A204.1 (cell line): ENCODE measurements at regions not wholly inside any gene's neighbourhood (a gene's known extent, or its start where the extent isn't known, plus 50 kb on each side); places are given as distances from the start of the nearest gene placed in this dataset.
A peak's percentile ranks its signal among the peaks of the same experiment; 100 is the strongest.
"Not testable (repeated sequence)": the region's sequence is repeated elsewhere in the genome, so short reads cannot be mapped to it uniquely, and the experiment has no call there.

ENCODE experiments used
- FAIRE-seq: peaks from 2 replicates; lab custom pipeline; 2012; peaks lifted over from hg19 to GRCh38; lab: Jason Lieb, UNC

DNA sequence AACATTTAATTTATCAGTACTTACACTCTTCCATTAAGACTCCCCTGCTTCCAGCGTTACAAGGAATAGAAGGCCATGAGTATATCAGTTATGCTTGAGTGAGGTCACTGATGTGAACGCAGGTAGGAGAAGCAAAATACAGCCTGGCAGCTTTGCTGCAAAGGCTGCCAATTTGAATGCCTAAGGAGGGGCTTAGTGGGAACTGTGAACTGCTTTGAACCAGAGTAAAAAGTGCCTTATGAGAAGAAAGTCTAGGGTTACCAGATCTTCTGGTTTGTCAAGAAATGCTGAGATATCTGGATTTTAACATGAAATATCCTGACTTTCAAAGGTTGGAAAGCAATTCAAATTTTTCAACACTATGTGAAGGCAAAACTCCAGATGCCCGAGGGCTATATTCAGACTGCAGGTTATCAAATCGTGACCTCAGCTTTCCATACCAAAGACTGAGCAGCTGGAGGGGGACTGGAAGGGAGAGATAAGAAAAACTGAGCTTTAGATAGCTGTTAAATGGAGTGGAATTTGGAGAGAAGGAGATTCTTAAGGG lies 446.3 kb upstream of the NECTIN3 start:
- no peak for FAIRE-seq

DNA sequence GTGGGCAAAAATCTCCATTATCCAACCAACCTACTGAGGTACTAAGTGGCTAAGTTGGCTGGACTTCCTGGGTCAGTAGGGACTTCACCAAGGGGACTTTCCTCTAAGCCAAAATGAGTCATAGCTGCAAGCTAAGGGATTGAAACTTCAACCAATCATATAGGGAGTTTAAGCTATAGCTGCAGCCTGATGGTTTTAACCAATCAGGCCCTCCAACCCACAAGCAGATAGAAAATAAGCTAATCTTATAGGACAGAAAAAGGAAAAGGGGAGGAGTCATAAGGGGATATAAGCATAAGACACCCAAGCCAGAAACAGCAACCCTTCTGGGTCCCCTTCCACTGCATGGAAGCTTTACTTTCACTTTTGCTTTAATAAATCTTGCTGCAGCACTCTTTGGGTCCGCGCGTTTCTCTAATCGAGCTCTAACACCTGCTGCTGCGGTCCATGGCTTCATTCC lies 444.9 kb upstream of the NECTIN3 start:
- FAIRE-seq = not testable (repeated sequence)

DNA sequence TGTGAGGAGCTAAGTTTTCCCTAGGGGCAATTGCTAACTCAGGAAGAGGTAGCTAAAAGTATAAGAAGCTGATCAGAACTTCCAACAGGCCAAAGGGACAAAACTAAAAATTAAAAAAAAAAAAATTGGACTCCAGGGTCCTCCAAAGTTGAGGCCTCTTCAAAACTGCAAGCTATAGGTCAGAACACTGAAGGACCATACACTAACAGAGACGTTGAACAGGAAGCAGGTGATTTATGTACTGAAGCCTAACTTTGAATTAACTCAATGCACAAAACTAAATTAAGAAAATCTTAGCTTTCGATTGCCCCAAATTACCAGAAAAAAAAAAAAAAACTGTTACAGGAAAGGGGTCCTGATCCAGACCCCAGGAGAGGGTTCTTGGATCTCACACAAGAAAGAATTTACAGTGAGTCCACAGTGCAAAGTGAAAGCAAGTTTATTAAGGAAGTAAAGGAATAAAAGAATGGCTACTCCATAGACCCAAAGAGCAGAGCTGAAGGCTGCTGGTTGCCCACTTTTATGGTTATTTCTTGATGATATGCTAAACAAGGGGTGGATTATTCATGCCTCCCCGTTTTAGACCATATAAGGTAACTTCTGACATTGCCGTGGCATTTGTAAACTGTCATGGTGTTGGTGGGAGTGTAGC lies 442.8 kb upstream of the NECTIN3 start:
- FAIRE-seq = no peak

DNA sequence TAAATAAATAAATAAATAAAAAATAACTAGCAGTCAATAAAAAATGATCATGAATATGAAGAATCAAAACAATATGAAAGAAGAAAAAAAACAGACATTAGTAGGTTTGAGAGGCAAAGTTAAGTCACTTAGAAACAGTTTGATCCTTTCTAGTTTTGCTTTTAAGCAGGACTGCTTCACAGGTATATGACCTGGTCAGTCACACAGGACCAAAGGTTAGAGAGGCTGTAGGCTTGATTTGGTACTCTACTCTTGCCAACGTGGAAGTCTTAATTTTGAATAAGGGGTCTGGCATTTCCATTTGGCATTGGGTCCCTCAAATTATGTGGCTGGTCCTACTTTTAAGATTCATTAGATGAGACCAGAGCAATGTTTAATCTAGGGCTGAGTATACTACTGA lies 441.7 kb upstream of the NECTIN3 start:
- FAIRE-seq = no peak

DNA sequence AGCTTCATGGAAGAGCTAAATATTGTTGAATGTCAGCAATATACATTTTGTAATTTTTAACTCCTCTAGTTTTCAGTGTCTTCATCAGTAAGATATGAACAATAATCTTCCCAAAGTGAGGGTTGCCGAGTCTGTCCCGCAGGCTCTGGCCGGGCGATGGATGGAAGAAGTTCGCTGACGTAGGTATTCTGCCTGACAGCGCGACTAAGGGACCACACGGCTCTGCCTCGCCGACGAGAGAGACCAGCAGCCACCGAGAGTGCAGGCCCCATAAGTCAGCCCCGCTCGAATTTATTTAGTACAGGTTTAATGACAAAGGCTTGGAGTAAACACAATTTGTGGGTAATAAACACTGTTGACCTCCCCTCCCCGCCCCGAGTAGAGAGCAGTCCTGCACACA lies 427.4 kb upstream of the NECTIN3 start:
- FAIRE-seq = no peak

DNA sequence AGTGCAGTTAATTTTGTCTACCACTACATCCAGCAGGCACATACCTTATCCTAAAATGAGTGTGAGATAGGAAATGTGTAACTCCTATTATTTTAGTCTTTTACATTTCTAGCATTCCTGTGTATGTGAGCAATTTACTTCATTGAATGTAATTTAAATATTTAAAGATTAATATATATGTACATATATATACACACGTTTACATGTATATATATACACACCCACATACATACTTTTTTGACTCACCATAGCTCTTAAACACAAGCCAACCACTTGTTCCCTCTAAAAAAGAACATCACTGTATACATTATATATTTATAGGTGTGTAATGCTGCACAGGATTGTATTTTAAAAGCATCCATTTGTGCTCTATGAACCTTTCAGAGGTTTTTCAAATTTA lies 425.6 kb upstream of the NECTIN3 start:
- FAIRE-seq = no peak

DNA sequence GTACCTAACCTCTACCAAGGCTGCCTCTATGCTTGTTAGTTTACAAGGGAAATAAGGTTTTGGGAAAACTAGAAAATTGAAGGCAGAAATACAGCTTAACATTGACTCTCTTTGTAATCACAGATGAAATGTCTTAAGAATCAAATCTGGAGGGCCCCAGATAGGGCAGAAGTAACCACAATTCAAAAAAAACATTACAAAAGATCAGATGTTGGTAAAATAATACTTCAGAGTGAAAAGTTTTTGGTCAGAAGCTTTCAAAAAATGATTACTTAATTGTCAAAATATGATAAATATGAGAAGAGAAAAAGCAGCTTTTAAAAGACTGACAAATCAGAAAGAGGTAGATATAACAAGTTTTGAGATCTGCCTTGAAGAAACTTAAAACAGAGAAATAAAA lies 425.1 kb upstream of the NECTIN3 start:
- no peak for FAIRE-seq

DNA sequence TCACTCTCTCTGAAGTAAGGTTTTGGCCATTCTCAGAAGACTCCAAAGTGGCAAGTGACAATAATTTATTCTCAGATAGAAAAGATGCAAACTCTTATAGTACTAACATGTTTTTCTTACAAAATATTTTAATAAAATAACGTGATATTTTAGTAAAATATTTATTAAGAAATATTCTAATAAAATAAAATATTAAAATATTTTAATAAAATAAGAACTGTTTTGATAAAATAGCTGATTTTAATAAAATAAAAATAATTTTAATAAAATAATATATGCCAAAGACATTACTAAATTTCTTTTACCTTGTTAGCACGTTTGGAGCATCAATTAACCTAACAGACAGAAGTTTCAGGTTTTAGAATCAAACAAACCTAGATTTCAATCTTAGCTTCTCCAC lies 424.0 kb upstream of the NECTIN3 start:
- FAIRE-seq = peak; percentile 91

DNA sequence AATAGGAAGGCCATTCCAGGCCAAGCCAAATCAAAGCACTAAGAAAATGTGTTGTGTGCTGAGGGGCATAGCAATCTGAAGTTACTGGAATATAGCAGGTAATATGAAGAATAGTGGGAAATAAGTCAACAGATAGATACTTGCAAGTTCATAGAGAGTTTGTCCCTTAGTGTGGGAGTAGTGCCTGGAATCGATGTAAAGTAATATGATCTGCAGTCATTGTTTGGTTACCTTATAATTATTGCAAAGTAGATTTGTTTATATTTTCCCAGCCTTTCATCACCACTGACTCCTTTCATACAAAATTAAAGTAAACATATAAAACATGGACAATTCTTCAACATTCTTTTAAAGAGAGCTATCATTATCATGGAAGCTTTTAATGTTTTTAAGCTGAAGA lies 420.9 kb upstream of the NECTIN3 start:
- FAIRE-seq = no peak

DNA sequence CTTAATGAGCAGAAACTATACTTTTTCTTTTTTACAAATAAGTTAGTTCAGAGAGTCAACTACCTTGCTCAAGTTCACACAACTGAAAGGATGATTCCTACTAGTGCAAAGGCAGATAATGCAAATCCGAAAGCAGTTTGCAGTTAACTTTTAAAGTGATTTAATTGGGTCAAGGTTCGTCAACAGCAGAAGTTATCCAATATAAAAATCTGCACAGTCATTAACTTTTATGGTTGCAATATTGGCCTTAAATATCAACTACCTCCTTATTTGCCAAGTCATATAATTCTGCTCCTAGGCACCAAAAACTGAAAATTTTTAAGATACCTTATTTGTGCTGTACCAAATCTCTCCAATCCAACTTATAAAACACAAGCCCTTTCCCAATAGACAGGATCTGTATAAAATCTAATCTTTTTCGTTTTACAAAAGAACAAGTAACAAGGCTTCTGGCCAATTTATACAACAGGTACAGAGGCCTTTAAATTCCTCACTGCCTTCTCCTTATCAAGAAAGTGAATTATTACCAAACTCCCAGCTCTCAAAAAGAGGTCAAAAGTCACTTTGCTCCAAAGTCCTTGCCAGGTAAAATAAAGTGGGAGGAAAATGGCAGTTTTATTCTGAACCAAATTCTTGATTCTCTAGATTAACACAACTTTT lies 416.6 kb upstream of the NECTIN3 start:
- FAIRE-seq = no peak

DNA sequence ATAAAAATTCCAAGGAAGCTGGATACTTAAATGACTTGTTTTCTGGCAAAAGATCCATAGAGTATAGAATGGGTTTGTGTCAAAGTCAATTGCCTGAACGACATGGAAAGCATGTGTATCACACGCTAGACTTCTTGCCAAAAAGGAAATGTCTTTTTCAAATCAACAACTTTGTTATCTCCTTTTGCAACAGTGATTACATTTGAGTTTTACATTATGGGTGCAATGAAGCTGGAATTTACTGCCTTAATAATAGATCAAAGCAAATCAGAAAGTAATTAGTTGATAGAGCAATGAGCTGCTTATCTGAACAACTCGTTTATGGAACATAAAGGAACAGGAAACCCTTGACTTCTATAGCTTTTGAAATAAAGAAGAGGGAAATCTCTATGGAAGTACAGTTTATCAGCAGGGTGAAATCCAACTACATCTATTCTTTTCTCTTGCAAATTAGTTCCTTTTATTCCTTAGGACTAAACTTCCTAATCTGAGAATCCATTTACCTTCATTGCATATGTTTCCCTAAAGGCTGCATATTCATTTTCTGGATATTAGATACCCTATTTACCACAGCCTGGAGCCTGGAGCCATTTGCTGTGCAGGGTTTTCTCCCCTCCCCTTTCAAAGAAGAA lies 415.1 kb upstream of the NECTIN3 start:
- FAIRE-seq = no peak

DNA sequence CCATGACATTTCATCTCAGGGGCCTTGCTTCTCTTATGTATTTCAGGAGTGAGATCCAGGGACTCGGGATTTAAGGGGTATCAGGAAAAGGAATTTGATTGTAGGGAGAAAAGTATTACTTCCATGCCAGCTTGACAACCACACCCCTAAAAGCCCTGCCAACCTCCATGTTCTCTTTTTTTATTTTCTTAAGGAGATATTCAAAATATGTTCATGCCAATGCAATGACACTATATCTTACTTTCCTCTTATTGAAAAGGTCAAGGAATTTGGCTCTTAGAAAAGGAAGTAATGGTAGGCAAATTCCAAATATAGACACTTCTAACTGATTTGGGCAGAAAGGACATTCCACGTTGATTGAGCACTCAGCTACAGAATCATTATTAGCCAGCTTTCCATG lies 407.5 kb upstream of the NECTIN3 start:
- no peak for FAIRE-seq

DNA sequence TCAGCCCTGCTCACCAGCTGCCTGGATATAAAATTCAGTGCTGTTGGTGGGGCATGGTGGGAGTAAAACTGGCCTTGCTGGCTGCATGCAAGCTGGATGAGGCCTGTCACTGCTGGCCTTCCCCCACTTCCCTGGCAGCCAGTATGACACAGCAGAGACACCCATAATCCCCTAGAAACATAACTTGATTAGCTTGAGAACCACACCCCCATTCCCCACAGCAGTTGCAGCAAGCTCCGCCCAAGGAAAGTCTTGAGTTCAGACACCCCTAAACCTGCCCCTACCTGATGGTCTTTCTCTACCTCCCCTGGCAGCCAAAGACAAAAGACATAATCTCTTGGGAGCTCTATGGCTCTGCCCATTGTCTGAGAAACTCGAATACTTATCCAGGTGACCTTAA lies 405.1 kb upstream of the NECTIN3 start:
- FAIRE-seq = no peak

DNA sequence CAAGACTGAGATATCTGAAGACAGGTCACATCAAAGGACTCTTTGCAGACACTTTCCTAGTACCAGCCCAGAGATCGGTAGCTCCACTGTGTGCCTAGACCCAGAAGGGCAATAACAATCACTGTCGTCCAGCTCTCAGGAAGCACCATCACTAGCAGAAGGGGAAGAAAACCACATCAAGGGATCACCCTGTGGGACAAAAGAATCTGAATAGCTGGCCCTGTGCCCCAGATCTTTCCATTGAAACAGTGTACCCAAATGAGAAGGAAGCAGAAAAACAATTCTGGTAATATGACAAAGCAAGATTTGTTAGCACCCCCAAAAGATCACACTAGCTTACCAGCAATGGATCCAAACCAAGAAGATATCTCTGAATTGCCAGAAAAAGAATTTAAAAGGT lies 404.4 kb upstream of the NECTIN3 start:
- FAIRE-seq = no peak

DNA sequence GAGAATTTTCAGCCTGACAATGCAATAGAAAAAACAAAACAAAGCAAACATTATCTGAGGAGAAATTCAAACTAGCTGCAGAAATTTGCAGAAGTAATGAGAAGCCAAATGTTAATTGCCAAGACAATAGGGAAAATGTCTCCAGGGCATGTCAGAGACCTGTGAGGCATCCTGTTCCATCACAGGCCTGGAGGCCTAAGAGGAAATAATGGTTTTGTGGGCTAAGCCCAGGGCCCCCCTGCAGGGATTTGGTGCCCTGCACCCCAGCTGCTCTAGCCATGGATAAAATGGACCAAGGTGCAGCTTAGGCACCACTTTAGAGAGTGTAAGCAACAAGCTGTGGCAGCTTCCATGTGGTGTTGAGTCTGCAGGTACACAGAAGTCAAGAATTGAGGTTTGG lies 401.2 kb upstream of the NECTIN3 start:
- no peak for FAIRE-seq

DNA sequence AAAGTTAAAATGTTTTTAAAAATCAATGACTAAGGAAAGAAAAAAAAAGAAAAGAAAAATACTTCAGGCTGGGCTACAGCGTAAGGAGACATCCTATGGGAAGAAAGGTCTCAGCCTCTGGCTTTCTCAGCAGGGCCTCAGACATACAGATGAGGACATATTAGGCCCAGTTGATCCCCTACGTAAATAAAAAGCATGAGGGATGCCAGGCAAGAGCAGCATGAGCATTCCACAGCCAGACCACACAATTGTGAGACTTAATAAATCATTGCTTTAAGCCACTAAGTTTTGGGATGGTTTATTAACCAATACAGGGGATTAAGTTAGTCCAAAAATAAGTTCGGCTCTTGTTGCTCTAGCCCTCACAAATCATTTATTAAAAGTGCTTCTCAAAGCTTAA lies 394.1 kb upstream of the NECTIN3 start:
- no peak for FAIRE-seq

DNA sequence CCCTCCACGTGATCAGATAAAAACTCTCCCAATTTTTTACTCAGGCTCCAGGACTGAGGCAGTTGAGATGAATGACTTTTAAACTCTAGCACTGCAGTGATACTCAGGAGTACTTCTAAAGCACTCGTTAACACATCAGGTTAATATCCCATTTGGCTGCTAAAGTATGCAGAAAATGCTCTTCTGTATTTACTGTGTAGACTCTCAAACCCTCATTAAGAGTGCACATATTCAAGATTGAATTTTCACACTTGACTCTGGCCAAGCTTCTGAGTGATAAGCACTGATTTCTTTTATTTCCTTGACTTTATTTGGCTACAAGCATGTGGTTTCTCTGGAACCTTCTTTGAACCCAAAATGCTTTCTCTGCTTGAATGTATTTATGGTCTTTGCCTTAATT lies 392.3 kb upstream of the NECTIN3 start:
- FAIRE-seq = no peak

DNA sequence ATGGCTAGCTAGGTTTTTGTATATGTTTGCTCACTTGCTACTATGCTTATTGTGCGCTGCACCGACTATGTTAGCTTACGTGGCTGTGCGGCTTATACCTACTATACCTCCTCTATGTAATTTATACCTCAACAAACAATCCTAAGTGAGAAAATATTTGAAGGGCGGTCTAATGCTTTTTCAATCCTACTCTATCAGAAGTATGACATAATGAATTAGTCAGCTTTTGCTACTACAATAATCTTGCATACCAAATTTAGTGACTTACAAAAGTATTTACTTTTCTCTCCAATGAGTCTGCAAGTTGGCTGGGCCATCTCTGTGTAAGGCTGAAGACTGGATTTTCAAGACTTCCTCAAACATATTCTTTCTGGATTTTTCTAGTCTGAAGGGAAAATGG lies 391.2 kb upstream of the NECTIN3 start:
- no peak for FAIRE-seq

DNA sequence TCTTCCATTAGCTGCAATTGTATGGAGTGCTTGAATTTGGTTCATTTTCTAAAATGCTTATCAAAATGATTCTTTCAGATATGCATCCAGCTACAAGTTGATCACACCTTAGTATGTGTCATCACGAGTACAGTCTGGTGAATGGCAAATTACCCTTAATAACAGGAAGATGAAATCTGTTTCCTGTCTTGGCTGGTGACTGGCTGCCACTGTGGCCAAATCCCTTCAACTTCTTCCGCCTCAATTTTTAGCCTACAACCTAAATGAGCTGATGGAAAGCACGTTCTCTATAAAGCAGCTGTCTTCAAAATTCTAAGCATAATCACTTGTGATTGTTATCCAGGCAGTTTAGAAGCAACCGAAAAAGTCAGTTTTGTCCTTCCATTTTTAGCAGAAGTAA lies 387.1 kb upstream of the NECTIN3 start:
- FAIRE-seq = no peak

DNA sequence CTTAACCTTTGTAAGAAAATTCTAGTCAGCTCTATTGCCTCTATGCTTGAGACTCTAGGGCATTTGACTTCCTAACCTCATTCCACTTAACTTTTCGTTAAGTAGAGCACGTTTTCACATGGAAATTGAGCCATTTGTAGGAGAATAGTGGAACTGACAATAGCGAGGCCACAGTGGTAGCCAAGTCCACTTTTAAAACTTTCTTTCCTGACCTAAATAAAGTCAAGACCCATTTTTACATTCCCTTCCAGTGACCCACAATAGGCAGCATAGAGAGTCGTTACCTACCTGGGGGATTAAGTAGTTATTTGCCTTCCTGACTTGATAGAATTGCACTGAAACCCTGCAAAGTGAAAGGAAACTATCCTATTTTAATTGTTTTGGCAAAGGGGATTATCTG lies 386.0 kb upstream of the NECTIN3 start:
- FAIRE-seq = no peak

DNA sequence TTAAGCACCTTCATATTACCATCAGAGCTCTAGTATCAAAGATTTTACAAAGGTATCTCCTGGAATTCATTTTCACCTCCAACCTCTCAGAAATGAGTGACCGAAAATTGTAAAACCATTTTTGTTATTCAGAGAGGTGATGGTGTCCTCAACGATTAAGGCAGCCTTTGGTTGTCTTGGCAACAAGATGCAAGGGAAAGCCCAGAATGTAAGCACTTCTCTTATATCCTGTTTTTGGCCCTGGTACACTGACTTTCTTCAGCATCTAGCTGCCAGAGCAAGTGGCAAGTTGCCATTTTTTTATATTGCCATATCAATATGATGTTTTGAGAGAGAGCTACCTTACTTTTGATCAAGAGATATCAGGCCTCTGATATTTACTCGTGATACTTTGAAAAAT lies 384.9 kb upstream of the NECTIN3 start:
- FAIRE-seq = no peak

DNA sequence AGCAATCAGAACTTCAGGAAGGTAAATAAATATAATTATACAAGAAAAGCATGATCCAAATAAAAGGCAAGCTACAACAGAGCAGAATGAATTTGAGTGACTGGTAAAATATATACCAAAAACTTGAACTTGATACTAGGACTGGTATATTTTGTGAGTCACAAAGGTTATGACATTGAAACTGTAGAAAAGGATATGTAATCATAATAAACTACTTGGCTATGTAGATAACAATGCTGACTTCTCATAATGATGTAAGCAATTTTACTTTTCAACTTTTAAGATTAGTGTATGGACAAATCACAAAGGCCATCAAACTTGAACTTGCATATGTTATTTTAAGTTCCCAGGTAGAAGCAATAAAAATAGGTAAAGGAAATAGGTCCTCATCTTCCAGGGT lies 384.5 kb upstream of the NECTIN3 start:
- no peak for FAIRE-seq

DNA sequence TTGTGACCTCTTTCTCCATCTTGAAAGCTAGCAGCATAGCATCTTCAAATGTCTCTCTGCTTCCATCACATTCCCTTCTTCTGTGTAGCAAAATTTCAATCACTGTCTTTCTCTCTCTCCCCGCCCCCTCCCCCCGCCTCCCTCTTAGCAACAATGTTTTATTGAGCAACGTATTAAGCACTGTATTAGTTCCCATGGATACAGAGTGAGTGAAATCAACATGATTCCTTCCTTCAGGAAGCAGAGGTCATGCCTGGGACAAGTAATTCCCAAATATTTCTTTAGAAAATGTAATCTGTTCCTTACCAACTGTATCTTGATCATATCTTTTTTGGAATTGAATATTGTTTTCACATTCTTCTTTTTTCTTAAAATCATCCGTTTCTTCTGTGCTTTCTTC lies 373.7 kb upstream of the NECTIN3 start:
- FAIRE-seq = no peak

DNA sequence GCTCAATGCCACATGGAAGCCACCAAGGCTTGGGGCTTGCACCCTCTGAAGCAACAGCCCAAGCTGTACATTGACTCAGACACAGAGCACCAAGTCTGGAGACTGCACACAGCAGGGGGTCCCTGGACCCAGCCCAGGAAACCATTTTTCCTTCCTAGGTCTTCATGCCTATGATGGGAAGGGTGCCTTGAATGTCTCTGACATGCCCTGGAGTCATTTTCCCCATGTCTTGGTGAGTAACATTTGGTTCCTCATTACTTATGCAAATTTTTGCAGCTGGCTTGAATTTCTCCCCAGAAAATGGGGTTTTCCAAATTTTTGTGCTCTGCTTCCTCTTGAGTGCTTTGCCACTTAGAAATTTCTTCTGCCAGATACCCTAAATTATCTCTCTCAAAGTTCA lies 367.3 kb upstream of the NECTIN3 start:
- FAIRE-seq = not testable (repeated sequence)
